GM12878 (cell line): ENCODE measurements at regions not wholly inside any gene's neighbourhood (a gene's known extent, or its start where the extent isn't known, plus 50 kb on each side); places are given as distances from the start of the nearest gene placed in this dataset.

Experiments used
- ATAC-seq: fragments of 200-7000 bp; cut with Tn5 transposase; 3 replicates; pipeline ENCODE4 v1.9.1; 2020; ENCODE audit warnings: mild to moderate bottlenecking, moderate library complexity
- BruUV-seq: library from RNA; stranded (reverse); fragments of 400-500 nt; replicated peaks from 2 replicates; lab custom pipeline; 2021; lab: Mats Ljungman, UMichigan
- CTCF ChIA-PET: fragments of 300-600 bp; sonication (Branson Sonifier 250); formaldehyde crosslinking; extraction: SDS; loops from one replicate; lab custom pipeline; 2021; ENCODE audit warnings: inconsistent platforms; lab: Yijun Ruan, JAX
- POLR2A ChIA-PET: fragments of 350-600 bp; formaldehyde crosslinking; extraction: SDS; loops from one replicate; lab custom pipeline; 2021; ENCODE audit warnings: inconsistent platforms; lab: Charles Lee
- RAD21 ChIA-PET: fragments of 300-600 bp; sonication (Branson Sonifier 250); formaldehyde crosslinking; loops from one replicate; lab custom pipeline; 2023; ENCODE audit warnings: antibody characterized with exemption; ENCODE audit not compliant: unreplicated experiment; lab: Charles Lee
- SMC1A ChIA-PET: fragments of 300-600 bp; sonication (Branson Sonifier 250); formaldehyde crosslinking; loops from one replicate; lab custom pipeline; 2023; ENCODE audit not compliant: unreplicated experiment, uncharacterized antibody; lab: Charles Lee
- DNase-seq: peaks from one replicate; pipeline ENCODE4 v3.0.0-alpha.2; 2011; ENCODE audit warnings: low read depth, low spot score
- FAIRE-seq: peaks from 3 replicates; lab custom pipeline; 2011; peaks lifted over from hg19 to GRCh38; lab: Jason Lieb, UNC
- H2AFZ ChIP-seq: 2 replicates; pipeline ENCODE4 v1.6.0; 2011; ENCODE audit warnings: low read depth, low read length, control low read depth; ENCODE audit not compliant: control insufficient read depth
- H3K27ac ChIP-seq: 2 replicates; pipeline ENCODE4 v1.5.1; 2011; ENCODE audit warnings: control low read depth; ENCODE audit not compliant: control insufficient read depth, insufficient read depth
- H3K27me3 ChIP-seq, 2 experiments: replicated peaks in 1 of 2; 2 replicates each; pipeline versions ENCODE4 v1.6.0 to v1.6.1; 2011; ENCODE audit warnings: low read length in 1 of 2; ENCODE audit not compliant: control insufficient read depth in 2 of 2, insufficient read depth in 2 of 2
- H3K36me3 ChIP-seq, 2 experiments: 2 replicates each; pipeline ENCODE4 v1.5.1; 2011; ENCODE audit warnings: low read length in 1 of 2; ENCODE audit not compliant: control insufficient read depth in 2 of 2, insufficient read depth in 2 of 2
- H3K4me1 ChIP-seq: 2 replicates; pipeline ENCODE4 v1.6.1; 2011; ENCODE audit warnings: mild to moderate bottlenecking, low read length, moderate library complexity, mixed read lengths; ENCODE audit not compliant: control insufficient read depth, insufficient read depth
- H3K4me2 ChIP-seq: 2 replicates; pipeline ENCODE4 v1.6.0; 2011; ENCODE audit warnings: control low read depth; ENCODE audit not compliant: control insufficient read depth, insufficient read depth
- H3K4me3 ChIP-seq: fragments of 200-600 bp; sonication (generic); 2 replicates; pipeline ENCODE4 v1.5.1; 2016
- H3K79me2 ChIP-seq: 2 replicates; pipeline ENCODE4 v1.6.0; 2011; ENCODE audit warnings: low read length; ENCODE audit not compliant: control insufficient read depth, insufficient read depth
- H3K9ac ChIP-seq: 2 replicates; pipeline ENCODE4 v1.8.0; 2011; ENCODE audit warnings: low read length, control low read depth, mixed read lengths; ENCODE audit not compliant: control insufficient read depth, insufficient read depth
- H3K9me3 ChIP-seq: replicated peaks from 3 replicates; pipeline ENCODE4 v1.5.1; 2011; ENCODE audit warnings: mild to moderate bottlenecking, low read length; ENCODE audit not compliant: control insufficient read depth, insufficient read depth
- H4K20me1 ChIP-seq: 2 replicates; pipeline ENCODE4 v1.6.0; 2011; ENCODE audit not compliant: control insufficient read depth, insufficient read depth
- BMI1 ChIP-seq: fragments of 450-650 bp; IDR thresholded peaks from 2 replicates; pipeline ENCODE4 v1.6.1; 2016; ENCODE audit warnings: mild to moderate bottlenecking, moderate library complexity, borderline replicate concordance
- CBX5 ChIP-seq: sonication (generic); IDR thresholded peaks from 2 replicates; pipeline ENCODE4 v1.6.1; 2016; ENCODE audit warnings: low read depth, moderate library complexity, mild to moderate bottlenecking, inconsistent platforms
- ETV6 ChIP-seq, 2 experiments: fragments of 450-650 bp in 1 of 2; IDR thresholded peaks in 1 of 2; conservative IDR thresholded peaks in 1 of 2; 2 replicates each; pipeline ENCODE4 v1.6.1; 2014; ENCODE audit warnings: antibody characterized with exemption in 1 of 2, borderline replicate concordance in 1 of 2, low read depth in 1 of 2, mild to moderate bottlenecking in 1 of 2, moderate library complexity in 1 of 2
- EZH2 ChIP-seq: IDR thresholded peaks from 2 replicates; pipeline ENCODE4 v1.6.1; 2012; ENCODE audit warnings: low read depth, mild to moderate bottlenecking, control low read depth, inconsistent platforms, low read length, borderline replicate concordance; ENCODE audit not compliant: control insufficient read depth
- FOXK2 ChIP-seq: fragments of 450-650 bp; IDR thresholded peaks from 2 replicates; pipeline ENCODE4 v1.6.1; 2017; ENCODE audit warnings: mild to moderate bottlenecking, moderate library complexity
- IKZF2 ChIP-seq, 2 experiments: fragments of 450-650 bp; IDR thresholded peaks; 2 replicates each; pipeline ENCODE4 v1.6.1; 2017; ENCODE audit warnings: mild to moderate bottlenecking in 2 of 2, moderate library complexity in 2 of 2
- IRF4 ChIP-seq: IDR thresholded peaks from 2 replicates; pipeline ENCODE4 v1.6.1; 2011; ENCODE audit warnings: low read depth, low read length
- MEF2B ChIP-seq: fragments of 450-650 bp; IDR thresholded peaks from 2 replicates; pipeline ENCODE4 v1.6.1; 2018; ENCODE audit warnings: mild to moderate bottlenecking, moderate library complexity; ENCODE audit not compliant: partially characterized antibody, poor library complexity, severe bottlenecking
- NBN ChIP-seq: fragments of 450-650 bp; IDR thresholded peaks from 2 replicates; pipeline ENCODE4 v1.6.1; 2016
- NFIC ChIP-seq: IDR thresholded peaks from 2 replicates; pipeline ENCODE4 v1.6.1; 2012; ENCODE audit warnings: low read depth, mild to moderate bottlenecking, inconsistent platforms, low read length, moderate library complexity
- PKNOX1 ChIP-seq: fragments of 450-650 bp; IDR thresholded peaks from 2 replicates; pipeline ENCODE4 v1.6.1; 2016; ENCODE audit warnings: mild to moderate bottlenecking
- POLR2A ChIP-seq: IDR thresholded peaks from 2 replicates; pipeline ENCODE4 v1.6.1; 2011; ENCODE audit warnings: low read depth, mild to moderate bottlenecking, low read length
- POU2F2 ChIP-seq: IDR thresholded peaks from 3 replicates; pipeline ENCODE4 v1.6.1; 2011; ENCODE audit warnings: low read depth, mild to moderate bottlenecking, low read length, borderline replicate concordance
- RELA ChIP-seq: fragments of 450-650 bp; IDR thresholded peaks from 2 replicates; pipeline ENCODE4 v1.8.0; 2014; ENCODE audit warnings: borderline replicate concordance; ENCODE audit not compliant: partially characterized antibody
- SKIL ChIP-seq: fragments of 450-650 bp; IDR thresholded peaks from 2 replicates; pipeline ENCODE4 v1.6.1; 2017; ENCODE audit warnings: mild to moderate bottlenecking, low read depth, inconsistent platforms; ENCODE audit not compliant: poor library complexity, severe bottlenecking
- SMAD5 ChIP-seq: IDR thresholded peaks from 2 replicates; pipeline ENCODE4 v1.6.1; 2016; ENCODE audit warnings: antibody characterized with exemption, low read depth
- SMARCA5 ChIP-seq: fragments of 450-650 bp; IDR thresholded peaks from 2 replicates; pipeline ENCODE4 v1.6.1; 2017; ENCODE audit warnings: mild to moderate bottlenecking
- SMC3 ChIP-seq: IDR thresholded peaks from 2 replicates; pipeline ENCODE4 v1.6.1; 2011; ENCODE audit warnings: low read length, improper control_type of control experiment, borderline replicate concordance
- SRF ChIP-seq, 2 experiments: IDR thresholded peaks; 2 replicates each; pipeline ENCODE4 v1.6.1; 2011; ENCODE audit warnings: low read depth in 2 of 2, low read length in 2 of 2, mild to moderate bottlenecking in 1 of 2, moderate library complexity in 1 of 2
- STAT1 ChIP-seq: fragments of 450-650 bp; conservative IDR thresholded peaks from 2 replicates; pipeline ENCODE4 v1.6.1; 2014; ENCODE audit warnings: antibody characterized with exemption, mild to moderate bottlenecking
- TBL1XR1 ChIP-seq: IDR thresholded peaks from 2 replicates; pipeline ENCODE4 v1.6.1; 2012; ENCODE audit warnings: low read depth, low read length, improper control_type of control experiment
- WGBS: methylation state at CpG from one replicate; pipeline ENCODE4 v1.1.6; 2016; ENCODE audit warnings: low lambda C conversion rate; ENCODE audit not compliant: insufficient replicate concordance, insufficient coverage; ENCODE audit errors: missing lambda C conversion rate; 5-methylcytosine and 5-hydroxymethylcytosine counted together
- in situ Hi-C: fragments of 300-500 bp; cut with MboI; formaldehyde crosslinking; loops from 9 replicates; pipeline ENCODE4 v1.14.3; 2018; ENCODE audit warnings: mixed read lengths
- intact Hi-C: fragments of 100-400 bp; cut with micrococcal nuclease; formaldehyde crosslinking; loops from one replicate; pipeline ENCODE4 v1.14.2; 2022; ENCODE audit not compliant: unreplicated experiment
- TF ChIP-seq, protein P1 (sequence below): IDR thresholded peaks from 2 replicates; pipeline ENCODE4 v1.6.1; 2012; ENCODE audit warnings: low read depth, low read length, improper control_type of control experiment

- TF ChIP-seq CBX5 (no peak), STAT1 (no peak), SMAD5 (no peak), PKNOX1 (no peak), MEF2B (no peak), POLR2A (no peak), ETV6 (conservative IDR thresholded peaks at IDR 0.05 in 1 of 2, IDR thresholded peaks at IDR 0.05 in 1 of 2; ENCODE audit: borderline replicate concordance in 1 of 2, low read depth in 1 of 2) (no peak), NBN (no peak), IKZF2 (IDR thresholded peaks at IDR 0.05) (no peak), SKIL (no peak), RELA (no peak), NFIC (no peak)
Measured at GRCh38 chr21:16196001-16196400, 466.2 kb downstream of the USP25 start (continued).

- RAD21 ChIA-PET, result no interaction called here
- no peak overlapping the region for H3K27ac ChIP-seq
- DNase-seq (no peak), FAIRE-seq (no peak), ATAC-seq (no peak)
- in situ Hi-C loops (no loop called here), intact Hi-C loops (no loop called here)
- BruUV-seq, result no TSS peak
- H4K20me1 ChIP-seq, result no peaks in the 10 kb centered on the region
- no peaks in the 10 kb centered on the region; the same call in none of the 2 replicates for H3K79me2 ChIP-seq
- H3K4me3 ChIP-seq, result no peak overlapping the region
- POLR2A ChIA-PET, result no interaction called here
- SMC1A ChIA-PET, result no interaction called here
- H3K9ac ChIP-seq, result no peak overlapping the region
- WGBS, result 26% methylated on average over 3 of the region's 3 CpGs
- H2AFZ ChIP-seq, result peak overlapping the region; percentile 39
- no peak overlapping the region for H3K4me2 ChIP-seq
- H3K4me1 ChIP-seq, result no peaks in the 10 kb centered on the region
- H3K36me3 ChIP-seq, result no peaks in the 10 kb centered on the region
- no peaks in the 10 kb centered on the region for H3K27me3 ChIP-seq
- CTCF ChIA-PET, result no interaction called here
- H3K9me3 ChIP-seq, result no peaks in the 10 kb centered on the region; the same call in 2 of the 3 replicates
- no peak for TF ChIP-seq TBL1XR1
- TF ChIP-seq SRF (IDR thresholded peaks at IDR 0.05; ENCODE audit: low read depth in 2 of 2, low read length in 2 of 2), result no peak
- TF ChIP-seq FOXK2, result no peak
- TF ChIP-seq EZH2, result no peak
- TF ChIP-seq IRF4, result no peak
- no peak for TF ChIP-seq SMC3
- TF ChIP-seq, protein P1, sequence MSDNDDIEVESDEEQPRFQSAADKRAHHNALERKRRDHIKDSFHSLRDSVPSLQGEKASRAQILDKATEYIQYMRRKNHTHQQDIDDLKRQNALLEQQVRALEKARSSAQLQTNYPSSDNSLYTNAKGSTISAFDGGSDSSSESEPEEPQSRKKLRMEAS, result no peak
- TF ChIP-seq BMI1, result no peak
- TF ChIP-seq POU2F2, result no peak
- TF ChIP-seq SMARCA5, result no peak
Measured at GRCh38 chr21:16198546-16198945, 468.8 kb downstream of the USP25 start.
